ENCODE measurements at regions not wholly inside any gene's neighbourhood (a gene's known extent, or its start where the extent isn't known, plus 50 kb on each side); places are given as distances from the start of the nearest gene placed in this dataset.

DNA sequence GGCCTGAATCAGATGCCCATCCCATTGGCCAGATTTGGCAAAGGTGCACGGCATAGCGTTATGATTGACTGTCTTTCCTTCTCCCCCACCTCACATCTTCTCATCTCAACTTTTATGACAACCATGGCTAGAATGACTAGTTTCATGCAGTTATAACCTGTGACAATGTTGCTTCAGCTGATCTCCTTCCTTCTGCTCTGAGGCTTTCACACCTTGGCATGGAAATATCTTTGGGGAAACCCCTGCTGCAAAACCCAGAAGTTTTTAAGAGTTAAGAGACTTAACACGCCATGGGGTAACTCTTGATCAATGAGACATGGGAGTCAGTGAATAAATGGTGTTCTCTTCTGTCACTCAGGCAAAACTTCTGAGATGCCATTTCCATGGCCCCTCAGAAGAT, 290.7 kb upstream of the MDFIC2 start:
- TF ChIP-seq, protein P1, sequence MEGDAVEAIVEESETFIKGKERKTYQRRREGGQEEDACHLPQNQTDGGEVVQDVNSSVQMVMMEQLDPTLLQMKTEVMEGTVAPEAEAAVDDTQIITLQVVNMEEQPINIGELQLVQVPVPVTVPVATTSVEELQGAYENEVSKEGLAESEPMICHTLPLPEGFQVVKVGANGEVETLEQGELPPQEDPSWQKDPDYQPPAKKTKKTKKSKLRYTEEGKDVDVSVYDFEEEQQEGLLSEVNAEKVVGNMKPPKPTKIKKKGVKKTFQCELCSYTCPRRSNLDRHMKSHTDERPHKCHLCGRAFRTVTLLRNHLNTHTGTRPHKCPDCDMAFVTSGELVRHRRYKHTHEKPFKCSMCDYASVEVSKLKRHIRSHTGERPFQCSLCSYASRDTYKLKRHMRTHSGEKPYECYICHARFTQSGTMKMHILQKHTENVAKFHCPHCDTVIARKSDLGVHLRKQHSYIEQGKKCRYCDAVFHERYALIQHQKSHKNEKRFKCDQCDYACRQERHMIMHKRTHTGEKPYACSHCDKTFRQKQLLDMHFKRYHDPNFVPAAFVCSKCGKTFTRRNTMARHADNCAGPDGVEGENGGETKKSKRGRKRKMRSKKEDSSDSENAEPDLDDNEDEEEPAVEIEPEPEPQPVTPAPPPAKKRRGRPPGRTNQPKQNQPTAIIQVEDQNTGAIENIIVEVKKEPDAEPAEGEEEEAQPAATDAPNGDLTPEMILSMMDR (IDR thresholded peaks at IDR 0.05; ENCODE audit: low read depth, low read length) = no peak
- no peak for TF ChIP-seq POLR2A (IDR thresholded peaks at IDR 0.05; ENCODE audit: extremely low read depth, insufficient read length)
- TF ChIP-seq, protein P2, sequence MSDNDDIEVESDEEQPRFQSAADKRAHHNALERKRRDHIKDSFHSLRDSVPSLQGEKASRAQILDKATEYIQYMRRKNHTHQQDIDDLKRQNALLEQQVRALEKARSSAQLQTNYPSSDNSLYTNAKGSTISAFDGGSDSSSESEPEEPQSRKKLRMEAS (IDR thresholded peaks at IDR 0.05; ENCODE audit: low read depth, low read length) = no peak

Data from NB4 (cell line).